ENCODE measurements at regions not wholly inside any gene's neighbourhood (a gene's known extent, or its start where the extent isn't known, plus 50 kb on each side); places are given as distances from the start of the nearest gene placed in this dataset.
A peak's percentile ranks its signal among the peaks of the same experiment; 100 is the strongest.
"Not testable (repeated sequence)": the region's sequence is repeated elsewhere in the genome, so short reads cannot be mapped to it uniquely, and the experiment has no call there.

GRCh38 chr17:20896153-20896649, 146.6 kb downstream of the USP22 start:
- Histone ChIP-seq H3K36me3 (replicated peaks; ENCODE audit: insufficient read depth, low read depth) (no peaks in the 10 kb centered on the region), H3K9me3 (ENCODE audit: low read depth) (no peaks in the 10 kb centered on the region), H3K27ac (no peak overlapping the region), H3K4me3 (no peak overlapping the region), H3K4me2 (no peak overlapping the region), H3K27me3 (no peaks in the 10 kb centered on the region), H3K79me2 (no peaks in the 10 kb centered on the region), H3K4me1 (ENCODE audit: insufficient read depth) (no peaks in the 10 kb centered on the region), H4K20me1 (ENCODE audit: insufficient read depth, poor library complexity, severe bottlenecking) (no peaks in the 10 kb centered on the region), H3K9me2 (replicated peaks; ENCODE audit: insufficient read depth) (no peaks in the 10 kb centered on the region), H2AFZ (no peak overlapping the region)
- DNase-seq (ENCODE audit: low spot score): no peak
- TF ChIP-seq EZH2phosphoT487 (IDR thresholded peaks at IDR 0.05; ENCODE audit: low read depth, severe bottlenecking, unreplicated experiment) (no peak), EZH2 (IDR thresholded peaks at IDR 0.05; ENCODE audit: borderline replicate concordance) (no peak), CTCF (IDR thresholded peaks at IDR 0.05; ENCODE audit: poor library complexity) (no peak)
- WGBS (ENCODE audit: low lambda C conversion rate, missing lambda C conversion rate): 96% methylated on average over 25 of the region's 30 CpGs

- not testable (repeated sequence) for H4K20me1 ChIP-seq (ENCODE audit: insufficient read depth, poor library complexity, severe bottlenecking); H3K9me3 ChIP-seq (ENCODE audit: low read depth); DNase-seq (ENCODE audit: low spot score); H3K4me1 ChIP-seq (ENCODE audit: insufficient read depth); H3K4me3 ChIP-seq; H3K36me3 ChIP-seq (replicated peaks; ENCODE audit: insufficient read depth, low read depth); H3K27ac ChIP-seq; H2AFZ ChIP-seq; H3K27me3 ChIP-seq; H3K79me2 ChIP-seq; H3K4me2 ChIP-seq; H3K9me2 ChIP-seq (replicated peaks; ENCODE audit: insufficient read depth)
- 64% methylated on average over 5 of the region's 5 CpGs for WGBS (ENCODE audit: low lambda C conversion rate, missing lambda C conversion rate)
Observed at GRCh38 chr17:20898726-20899125, 144.1 kb downstream of the USP22 start.

GRCh38 chr17:20902496-20902895, 140.3 kb downstream of the USP22 start:
- H3K36me3 ChIP-seq (replicated peaks; ENCODE audit: insufficient read depth, low read depth); H3K79me2 ChIP-seq; H3K9me2 ChIP-seq (replicated peaks; ENCODE audit: insufficient read depth); H4K20me1 ChIP-seq (ENCODE audit: insufficient read depth, poor library complexity, severe bottlenecking); H2AFZ ChIP-seq; H3K27me3 ChIP-seq; H3K4me3 ChIP-seq; H3K9me3 ChIP-seq (ENCODE audit: low read depth); DNase-seq (ENCODE audit: low spot score); H3K27ac ChIP-seq; H3K4me2 ChIP-seq; H3K4me1 ChIP-seq (ENCODE audit: insufficient read depth): not testable (repeated sequence)
- 96% methylated on average over 17 of the region's 17 CpGs for WGBS (ENCODE audit: low lambda C conversion rate, missing lambda C conversion rate)

GRCh38 chr17:20903549-20903948, 139.3 kb downstream of the USP22 start:
- DNase-seq (ENCODE audit: low spot score); H2AFZ ChIP-seq: not testable (repeated sequence)
- 40% methylated on average over 1 of the region's 1 CpG for whole genome bisulfite sequencing (ENCODE audit: low lambda C conversion rate, missing lambda C conversion rate)

GRCh38 chr17:20908313-20909267, 134.2 kb downstream of the USP22 start:
- peak; percentile 94 for DNase-seq (ENCODE audit: low spot score)
- no peaks in the 10 kb centered on the region for H3K4me1 ChIP-seq (ENCODE audit: insufficient read depth)
- no peaks in the 10 kb centered on the region for H3K9me3 ChIP-seq (ENCODE audit: low read depth)
- no peak overlapping the region for H3K4me3 ChIP-seq
- 14% methylated on average over 43 of the region's 43 CpGs for WGBS (ENCODE audit: low lambda C conversion rate, missing lambda C conversion rate)
- peak overlapping the region; percentile 84 for H3K27ac ChIP-seq
- no peaks in the 10 kb centered on the region for H3K9me2 ChIP-seq (replicated peaks; ENCODE audit: insufficient read depth)
- H4K20me1 ChIP-seq (ENCODE audit: insufficient read depth, poor library complexity, severe bottlenecking): peaks cover 3% of the 10 kb centered on the region
- H3K36me3 ChIP-seq (replicated peaks; ENCODE audit: insufficient read depth, low read depth): no peaks in the 10 kb centered on the region
- peak overlapping the region; percentile 46 for H2AFZ ChIP-seq
- no peaks in the 10 kb centered on the region for H3K27me3 ChIP-seq
- no peaks in the 10 kb centered on the region for H3K79me2 ChIP-seq
- TF ChIP-seq CTCF (IDR thresholded peaks at IDR 0.05; ENCODE audit: poor library complexity) (peak; percentile 61), EZH2phosphoT487 (IDR thresholded peaks at IDR 0.05; ENCODE audit: low read depth, severe bottlenecking, unreplicated experiment) (no peak)
- H3K4me2 ChIP-seq: peak overlapping the region; percentile 77

More at GRCh38 chr17:20903549-20903948, 139.3 kb downstream of the USP22 start:
- not testable (repeated sequence) for H3K4me1 ChIP-seq (ENCODE audit: insufficient read depth); H3K4me3 ChIP-seq; H3K9me2 ChIP-seq (replicated peaks; ENCODE audit: insufficient read depth); H3K36me3 ChIP-seq (replicated peaks; ENCODE audit: insufficient read depth, low read depth); H3K9me3 ChIP-seq (ENCODE audit: low read depth); H3K27ac ChIP-seq; H3K27me3 ChIP-seq; H3K4me2 ChIP-seq; H4K20me1 ChIP-seq (ENCODE audit: insufficient read depth, poor library complexity, severe bottlenecking); H3K79me2 ChIP-seq

Data from hepatocyte (in vitro differentiated cells).